ENCODE measurements at regions not wholly inside any gene's neighbourhood (a gene's known extent, or its start where the extent isn't known, plus 50 kb on each side); places are given as distances from the start of the nearest gene placed in this dataset.

GRCh38 chr3:163491714-163492113 lies 1586.6 kb downstream of the SI start:
- 75 to 77% methylated on average over 1 of the region's 1 CpG for WGBS, 2 donors

GRCh38 chr3:163490119-163490518 lies 1588.2 kb downstream of the SI start:
- Histone ChIP-seq H3K27me3 (no peaks in the 10 kb centered on the region), H3K4me3 (replicated peaks in 1 of 3) (no peak overlapping the region), H3K27ac (no peak overlapping the region), H3K9me3 (no peaks in the 10 kb centered on the region), H3K36me3 (no peaks in the 10 kb centered on the region), H3K4me1 (no peaks in the 10 kb centered on the region)
- no peak for DNase-seq
- TF ChIP-seq CTCF (IDR thresholded peaks at IDR 0.05) (no peak), POLR2A (IDR thresholded peaks at IDR 0.05) (no peak)
- intact Hi-C loops (cut with DNase I) = no loop called here
- WGBS, 2 donors = 92 to 100% methylated on average over 1 of the region's 1 CpG

More at GRCh38 chr3:163491714-163492113, 1586.6 kb downstream of the SI start:
- Histone ChIP-seq H3K27ac (no peak overlapping the region), H3K4me1 (no peaks in the 10 kb centered on the region), H3K27me3 (no peaks in the 10 kb centered on the region), H3K4me3 (replicated peaks in 1 of 3) (no peak overlapping the region), H3K36me3 (no peaks in the 10 kb centered on the region), H3K9me3 (no peaks in the 10 kb centered on the region)
- no peak for TF ChIP-seq POLR2A (IDR thresholded peaks at IDR 0.05)
- no peak for TF ChIP-seq CTCF (IDR thresholded peaks at IDR 0.05)
- intact Hi-C loops (cut with DNase I) = no loop called here
- no peak for DNase-seq

GRCh38 chr3:163482695-163483094 lies 1595.6 kb downstream of the SI start:
- intact Hi-C loops (cut with DNase I) = no loop called here
- no peak overlapping the region for H3K27ac ChIP-seq

GRCh38 chr3:163481738-163482137 lies 1596.6 kb downstream of the SI start:
- no peak for DNase-seq
- WGBS, 2 donors = 69 to 83% methylated on average over 1 of the region's 1 CpG
- Histone ChIP-seq H3K4me3 (replicated peaks in 1 of 3) (no peak overlapping the region), H3K27ac (no peak overlapping the region), H3K4me1 (no peaks in the 10 kb centered on the region), H3K27me3 (no peaks in the 10 kb centered on the region), H3K9me3 (no peaks in the 10 kb centered on the region), H3K36me3 (no peaks in the 10 kb centered on the region)
- TF ChIP-seq CTCF (IDR thresholded peaks at IDR 0.05) = no peak
- no peak for TF ChIP-seq POLR2A (IDR thresholded peaks at IDR 0.05)
- intact Hi-C loops (cut with DNase I) = no loop called here

More at GRCh38 chr3:163482695-163483094, 1595.6 kb downstream of the SI start:
- TF ChIP-seq POLR2A (IDR thresholded peaks at IDR 0.05) = no peak
- TF ChIP-seq CTCF (IDR thresholded peaks at IDR 0.05) = no peak
- no peaks in the 10 kb centered on the region for H3K36me3 ChIP-seq
- H3K27me3 ChIP-seq = no peaks in the 10 kb centered on the region
- DNase-seq = no peak
- H3K4me1 ChIP-seq = no peaks in the 10 kb centered on the region
- H3K4me3 ChIP-seq (replicated peaks in 1 of 3) = no peak overlapping the region
- no peaks in the 10 kb centered on the region for H3K9me3 ChIP-seq

- H3K36me3 ChIP-seq = no peaks in the 10 kb centered on the region
- no peaks in the 10 kb centered on the region for H3K9me3 ChIP-seq
- H3K4me1 ChIP-seq = no peaks in the 10 kb centered on the region
- H3K27ac ChIP-seq = no peak overlapping the region
- DNase-seq = no peak
- intact Hi-C loops (cut with DNase I) = no loop called here
- WGBS, 2 donors = 52 to 58% methylated on average over 2 of the region's 2 CpGs
- TF ChIP-seq CTCF (IDR thresholded peaks at IDR 0.05) = peak in 2 of 6 experiments; percentile 17 to 25
- TF ChIP-seq POLR2A (IDR thresholded peaks at IDR 0.05) = no peak
- no peak overlapping the region for H3K4me3 ChIP-seq (replicated peaks in 1 of 3)
- no peaks in the 10 kb centered on the region for H3K27me3 ChIP-seq
Measured at GRCh38 chr3:163476179-163476578, 1602.1 kb downstream of the SI start.
